HUDEP-2 (cell line): ENCODE measurements at regions not wholly inside any gene's neighbourhood (a gene's known extent, or its start where the extent isn't known, plus 50 kb on each side); places are given as distances from the start of the nearest gene placed in this dataset.
"Not testable (repeated sequence)": the region's sequence is repeated elsewhere in the genome, so short reads cannot be mapped to it uniquely, and the experiment has no call there.

Experiments
- DNase-seq, 76 experiments: peaks; one replicate each; lab custom pipeline; 2025; ENCODE audit not compliant: unreplicated experiment in 76 of 76; lab: John Stamatoyannopoulos, UW

- DNase-seq: peak in 6 of 76 experiments; percentile 1 to 26 (median 11)
Observed at GRCh38 chr7:17044396-17044795, 162.6 kb upstream of the AGR3 start.

- DNase-seq: no peak
Observed at GRCh38 chr7:17044861-17045260, 163.1 kb upstream of the AGR3 start.

GRCh38 chr7:17046259-17046658 is 164.5 kb upstream of the AGR3 start:
- DNase-seq: no peak

GRCh38 chr7:17046666-17047065 is 164.9 kb upstream of the AGR3 start:
- DNase-seq: no peak

GRCh38 chr7:17053164-17053563 is 171.4 kb upstream of the AGR3 start:
- not testable (repeated sequence) for DNase-seq

- DNase-seq: no peak
Observed at GRCh38 chr7:17054206-17054605, 172.4 kb upstream of the AGR3 start.

- DNase-seq: no peak
Observed at GRCh38 chr7:17054836-17055235, 173.1 kb upstream of the AGR3 start.

GRCh38 chr7:17055596-17055995 is 173.8 kb upstream of the AGR3 start:
- no peak for DNase-seq

- no peak for DNase-seq
Observed at GRCh38 chr7:17056491-17057142, 174.8 kb upstream of the AGR3 start.

GRCh38 chr7:17057143-17057509 is 175.3 kb upstream of the AGR3 start:
- no peak for DNase-seq

GRCh38 chr7:17058568-17058967 is 176.8 kb upstream of the AGR3 start:
- no peak for DNase-seq

- DNase-seq: no peak
Observed at GRCh38 chr7:17060051-17060450, 178.3 kb upstream of the AGR3 start.

- DNase-seq: no peak
Observed at GRCh38 chr7:17061443-17061842, 179.7 kb upstream of the AGR3 start.

- DNase-seq: no peak
Observed at GRCh38 chr7:17062151-17063044, 180.6 kb upstream of the AGR3 start.

GRCh38 chr7:17063045-17063383 is 181.2 kb upstream of the AGR3 start:
- no peak for DNase-seq

- DNase-seq: no peak
Observed at GRCh38 chr7:17067691-17068090, 185.9 kb upstream of the AGR3 start.

- DNase-seq: no peak
Observed at GRCh38 chr7:17069146-17069545, 187.4 kb upstream of the AGR3 start.

- no peak for DNase-seq
Observed at GRCh38 chr7:17070231-17070708, 188.5 kb upstream of the AGR3 start.

- no peak for DNase-seq
Observed at GRCh38 chr7:17071866-17072265, 190.1 kb upstream of the AGR3 start.

GRCh38 chr7:17075601-17076255 is 193.9 kb upstream of the AGR3 start:
- DNase-seq: no peak

GRCh38 chr7:17078298-17078697 is 196.5 kb upstream of the AGR3 start:
- DNase-seq: no peak
